Activated CD8-positive, alpha-beta memory T cell treated with anti-CD3 and anti-CD28 coated beads for 1 hour (primary cell): ENCODE measurements at regions not wholly inside any gene's neighbourhood (a gene's known extent, or its start where the extent isn't known, plus 50 kb on each side); places are given as distances from the start of the nearest gene placed in this dataset.
"Not testable (repeated sequence)": the region's sequence is repeated elsewhere in the genome, so short reads cannot be mapped to it uniquely, and the experiment has no call there.

Experiments
- DNase-seq, 2 donors: peaks; one replicate each; pipeline ENCODE4 v3.0.0-alpha.2; 2020; ENCODE audit warnings: low read depth in 1 of 2; ENCODE audit errors: extremely low read depth in 1 of 2

- DNase-seq: no peak
Observed at GRCh38 chr4:1561286-1561990, 122.7 kb downstream of the FAM53A start.

DNA sequence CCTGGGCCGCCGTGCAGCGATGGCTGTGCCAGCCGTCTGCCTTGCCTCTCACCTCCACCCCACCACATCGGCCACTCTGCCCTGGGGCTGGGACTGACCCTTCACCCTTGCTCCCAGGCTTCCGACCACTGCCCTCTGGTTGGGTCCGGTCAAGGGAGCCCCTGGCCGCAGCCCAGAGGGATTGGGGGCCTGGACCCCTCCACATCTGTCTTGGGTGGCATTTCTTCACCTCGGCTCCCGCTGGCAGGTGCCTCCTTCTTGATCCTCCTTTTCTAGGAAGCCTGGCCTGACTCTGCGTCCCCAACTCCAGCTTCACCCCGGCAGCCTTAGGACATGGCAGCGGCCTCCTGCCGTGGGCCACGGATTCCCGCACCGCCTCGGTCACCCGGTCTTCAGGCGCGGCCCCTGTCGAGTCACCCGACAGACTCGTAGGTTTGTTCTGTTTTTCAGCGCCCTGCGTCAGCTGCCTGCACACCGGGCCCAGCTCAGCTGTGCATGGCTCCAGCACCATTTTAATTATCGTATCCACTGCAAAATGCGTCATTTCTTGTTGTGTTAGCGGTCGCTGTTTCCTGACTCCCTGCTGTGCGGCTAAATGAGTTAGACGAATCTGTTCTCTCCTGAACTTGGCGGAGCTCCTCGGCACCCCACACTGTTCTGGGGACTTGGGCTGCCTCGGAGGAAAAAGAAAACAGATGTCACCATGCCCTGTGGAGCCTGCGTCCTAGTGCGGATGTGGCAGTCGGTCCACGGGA, 124.0 kb downstream of the FAM53A start:
- DNase-seq: no peak

DNA sequence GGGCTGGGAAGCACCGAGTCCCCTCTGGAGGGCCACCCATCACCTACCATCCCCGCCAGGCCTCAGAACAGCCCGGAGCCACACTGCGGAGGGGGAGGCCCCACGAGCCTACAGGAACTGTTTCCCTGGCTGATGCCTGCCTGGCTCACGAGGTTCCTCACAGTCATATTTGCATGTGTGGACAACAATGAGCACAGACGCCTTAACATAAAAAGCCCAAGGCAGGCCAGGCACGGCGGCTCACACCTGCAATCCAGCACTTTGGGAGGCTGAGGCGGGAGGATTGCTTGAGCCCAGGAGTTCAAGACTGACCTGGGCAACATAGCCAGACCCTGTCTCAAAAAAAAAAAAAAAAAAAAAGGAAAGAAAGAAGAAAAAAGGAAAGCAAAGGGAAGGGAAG, 125.9 kb downstream of the FAM53A start:
- DNase-seq: no peak

DNA sequence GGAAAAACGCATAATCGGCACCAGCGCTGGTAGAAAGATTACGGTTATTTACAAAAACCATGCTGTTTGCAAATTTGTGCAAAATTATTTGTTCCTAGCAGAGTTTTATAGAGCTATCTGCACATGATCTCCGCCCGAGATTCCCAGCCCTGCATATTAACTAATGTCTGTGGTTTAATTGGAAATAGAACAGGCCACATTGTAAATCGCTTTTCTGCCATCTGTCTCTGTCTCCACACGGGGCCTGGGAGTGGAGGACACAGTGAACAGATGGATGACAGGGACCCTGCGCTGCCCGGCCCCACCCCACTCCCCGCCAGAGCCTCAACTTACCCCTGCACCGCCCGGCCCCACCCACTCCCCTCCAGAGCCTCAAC, 126.9 kb downstream of the FAM53A start:
- DNase-seq: no peak

GRCh38 chr4:1556541-1557220, 127.4 kb downstream of the FAM53A start:
- no peak for DNase-seq

- DNase-seq: no peak
Observed at GRCh38 chr4:1554876-1555265, 129.2 kb downstream of the FAM53A start.

GRCh38 chr4:1554246-1554875, 129.8 kb downstream of the FAM53A start:
- DNase-seq: no peak

- DNase-seq: no peak
Observed at GRCh38 chr4:1553365-1553764, 130.7 kb downstream of the FAM53A start.

- no peak for DNase-seq
Observed at GRCh38 chr4:1552451-1552850, 131.7 kb downstream of the FAM53A start.

DNA sequence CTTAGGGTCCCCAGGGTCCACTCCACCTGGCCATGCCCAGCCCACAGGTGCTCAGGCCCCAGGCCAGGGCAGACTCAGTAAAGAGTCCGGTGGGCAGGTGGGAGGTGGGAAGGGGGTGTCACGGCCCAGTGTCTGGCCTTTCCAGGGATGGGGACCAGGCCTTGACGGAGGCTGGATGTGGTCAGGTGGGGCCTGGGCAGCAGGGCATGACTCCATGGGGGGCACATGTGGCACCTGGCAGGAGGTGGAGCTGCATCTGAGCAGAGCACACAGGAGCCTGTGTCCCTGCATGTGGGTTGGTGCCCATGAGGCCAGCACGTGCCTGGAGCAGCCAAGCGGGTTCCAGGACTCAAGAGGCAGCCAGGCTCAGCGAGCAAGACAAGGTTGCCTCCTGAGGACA, 132.9 kb downstream of the FAM53A start:
- no peak for DNase-seq

DNA sequence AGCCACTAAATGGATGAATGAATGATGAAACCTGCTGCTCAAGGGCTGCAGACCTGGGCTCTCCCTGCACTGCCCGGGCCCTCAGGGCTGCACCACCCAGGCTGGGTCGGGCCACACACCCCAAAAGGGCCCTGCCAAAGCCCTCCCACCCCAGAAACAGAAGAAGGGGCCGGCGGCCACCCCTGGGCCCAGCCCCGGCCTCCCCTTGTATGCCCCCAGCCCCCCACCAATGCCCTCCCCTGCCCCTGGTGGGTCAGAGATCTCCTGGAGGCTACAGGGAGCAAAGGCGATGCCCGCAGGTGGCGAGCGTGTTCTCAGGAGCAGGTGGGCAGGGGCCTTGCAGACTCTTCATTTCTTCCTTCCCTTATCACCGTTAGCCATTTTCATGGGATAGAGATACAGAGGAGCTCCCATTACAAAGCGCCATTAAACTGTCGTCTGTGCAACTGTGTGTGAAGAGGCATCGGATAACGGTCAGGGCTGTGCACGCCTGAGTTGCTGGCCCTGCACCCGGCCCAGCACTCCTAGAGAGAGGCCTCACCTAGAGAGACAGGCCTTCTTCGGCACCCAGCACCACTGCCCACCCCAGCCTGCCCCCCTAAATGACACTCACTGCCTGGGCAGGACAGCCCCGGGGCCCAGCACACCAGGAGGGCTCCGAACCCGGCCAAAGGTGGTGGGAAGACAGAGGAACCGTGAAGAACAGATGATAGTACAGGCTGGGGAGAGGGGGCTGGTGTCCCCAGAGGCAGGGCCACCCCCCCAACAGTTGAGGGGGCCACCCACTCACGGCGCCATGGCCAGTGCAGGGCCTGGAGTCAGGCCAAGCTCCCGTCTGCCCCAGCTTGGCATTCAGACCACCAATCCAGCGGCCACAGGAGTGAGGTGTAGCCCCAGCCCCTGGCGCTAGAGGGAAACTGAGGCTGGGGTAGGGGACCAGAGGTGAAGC, 133.7 kb downstream of the FAM53A start:
- no peak for DNase-seq

GRCh38 chr4:1549638-1550035, 134.5 kb downstream of the FAM53A start:
- DNase-seq: no peak

DNA sequence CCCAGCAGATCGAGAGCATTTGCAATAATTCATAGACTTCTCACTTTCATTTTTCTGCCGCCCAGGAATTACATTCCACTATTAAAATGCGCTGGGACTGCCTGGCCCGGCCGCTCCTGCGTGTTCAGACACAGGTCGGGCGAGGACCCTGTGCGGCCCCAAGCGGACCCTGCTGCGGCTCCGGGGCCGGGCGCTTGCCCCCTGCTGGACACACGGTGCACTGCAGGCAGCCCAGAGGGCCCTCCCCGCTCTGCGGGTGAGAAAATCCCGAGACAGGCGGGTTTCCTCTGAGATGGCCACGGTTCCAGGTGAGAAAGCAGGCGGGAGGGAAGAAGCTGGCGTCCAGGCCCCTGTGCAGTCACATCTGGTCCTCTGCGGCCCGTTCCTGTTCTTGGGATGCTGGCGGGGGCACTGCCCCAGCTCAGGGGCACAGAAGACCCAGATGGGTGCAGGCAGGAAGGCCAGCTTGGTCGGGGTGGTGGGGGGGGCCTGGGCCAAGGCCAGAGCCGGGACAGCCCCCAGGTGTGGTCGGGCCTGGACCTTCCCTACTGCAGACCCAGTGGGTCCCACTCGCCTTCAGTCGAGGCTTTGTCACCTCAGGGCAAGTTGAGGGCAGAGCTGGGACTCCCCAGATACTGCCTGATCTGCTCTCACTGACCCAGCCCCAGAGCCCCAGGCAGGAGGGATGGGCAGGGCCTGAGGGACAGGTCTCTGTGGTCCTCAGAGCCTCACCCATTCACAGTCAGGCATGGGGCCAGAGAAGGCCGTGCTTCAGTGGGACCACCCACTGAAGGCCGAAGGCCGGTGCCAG, 135.1 kb downstream of the FAM53A start:
- peak; percentile 3 to 42 for DNase-seq

GRCh38 chr4:1547856-1548826, 136.0 kb downstream of the FAM53A start:
- DNase-seq: no peak

GRCh38 chr4:1547131-1547855, 136.8 kb downstream of the FAM53A start:
- no peak for DNase-seq

DNA sequence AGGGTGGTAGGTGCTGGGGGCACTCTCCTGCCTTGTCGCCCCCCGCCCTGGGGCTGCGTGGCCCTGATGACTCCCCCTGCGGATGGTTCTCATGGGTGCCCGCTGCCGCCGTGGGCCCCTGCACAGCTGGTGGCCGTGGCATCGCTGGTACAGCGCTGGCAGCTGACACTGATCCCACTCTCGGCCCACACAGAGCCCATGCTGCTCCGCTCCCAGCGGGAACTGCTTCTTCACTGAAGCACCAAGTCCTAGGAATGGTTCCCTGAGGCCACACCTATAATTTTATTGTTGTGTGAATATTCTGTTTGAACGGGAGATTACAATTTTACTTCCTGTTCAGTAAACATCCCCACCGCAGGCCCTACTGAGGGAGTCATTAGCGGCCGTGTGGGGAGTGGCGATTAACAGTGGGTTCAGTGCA, 138.6 kb upstream of the NKX1-1 start:
- no peak for DNase-seq

DNA sequence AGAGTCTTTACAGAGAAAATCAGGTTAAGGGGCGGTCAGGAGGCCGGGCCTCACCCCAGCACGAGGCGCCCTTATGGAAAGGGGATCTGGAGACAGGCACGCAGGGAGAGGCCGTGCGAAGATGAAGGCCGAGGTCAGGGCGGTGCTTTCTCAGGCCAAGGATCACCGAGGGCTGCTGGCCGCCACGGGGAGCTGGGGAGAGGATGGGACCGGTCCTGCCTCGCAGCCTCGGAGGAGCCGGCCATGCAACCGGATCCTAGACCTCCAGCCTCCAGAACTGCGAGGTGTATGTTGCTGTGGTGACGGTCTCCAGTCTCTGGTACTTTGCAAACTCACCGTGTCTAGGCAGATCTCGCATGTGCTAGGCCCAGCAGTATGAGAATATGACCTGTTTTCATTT, 138.2 kb upstream of the NKX1-1 start:
- DNase-seq: not testable (repeated sequence)

GRCh38 chr4:1543976-1544375, 137.7 kb upstream of the NKX1-1 start:
- DNase-seq: no peak
